ENCODE measurements at regions not wholly inside any gene's neighbourhood (a gene's known extent, or its start where the extent isn't known, plus 50 kb on each side); places are given as distances from the start of the nearest gene placed in this dataset.

GRCh38 chr6:144639654-144640053 is 354.5 kb downstream of the UTRN start:
- no peak for TF ChIP-seq CTCF (IDR thresholded peaks at IDR 0.05)
- TF ChIP-seq ZFX (IDR thresholded peaks at IDR 0.05; ENCODE audit: borderline replicate concordance) = no peak

Data from 22Rv1 (cell line).